Kidney (tissue), 13 donors: ENCODE measurements at regions not wholly inside any gene's neighbourhood (a gene's known extent, or its start where the extent isn't known, plus 50 kb on each side); places are given as distances from the start of the nearest gene placed in this dataset.
A peak's percentile ranks its signal among the peaks of the same experiment; 100 is the strongest.

Source experiments
- DNase-seq, 5 donors: peaks; one replicate each; pipeline ENCODE4 v3.0.0-alpha.2; 2013 to 2020
- FAIRE-seq: peaks from 2 replicates; lab custom pipeline; 2012; peaks lifted over from hg19 to GRCh38; lab: Jason Lieb, UNC
- H3K27ac ChIP-seq, 2 donors: one replicate each; pipeline ENCODE4 v1.7.0; 2013; ENCODE audit warnings: low read depth in 2 of 2, low read length in 2 of 2, inconsistent platforms in 1 of 2
- H3K27me3 ChIP-seq: one replicate; pipeline ENCODE4 v1.7.1; 2013; ENCODE audit warnings: low read length, inconsistent platforms; ENCODE audit not compliant: control insufficient read depth, insufficient read depth
- H3K36me3 ChIP-seq, 3 donors: one replicate each; pipeline versions ENCODE4 v1.7.0 to v1.7.1; 2013; ENCODE audit warnings: low read length in 3 of 3, control low read depth in 1 of 3, inconsistent platforms in 1 of 3; ENCODE audit not compliant: insufficient read depth in 3 of 3, control insufficient read depth in 2 of 3
- H3K4me1 ChIP-seq, 3 donors: one replicate each; pipeline versions ENCODE4 v1.7.0 to v1.7.1; 2013; ENCODE audit warnings: low read length in 3 of 3, inconsistent platforms in 1 of 3, low read depth in 1 of 3; ENCODE audit not compliant: control insufficient read depth in 2 of 3, insufficient read depth in 2 of 3
- H3K4me3 ChIP-seq, 3 donors: one replicate each; pipeline versions ENCODE4 v1.7.0 to v1.8.1; 2013; ENCODE audit warnings: low read length in 3 of 3, control low read depth in 1 of 3, inconsistent platforms in 1 of 3
- H3K9ac ChIP-seq, 3 donors: one replicate each; pipeline versions ENCODE4 v1.7.0 to v1.7.1; 2013; ENCODE audit warnings: low read length in 3 of 3, control low read depth in 1 of 3, inconsistent platforms in 1 of 3
- H3K9me3 ChIP-seq, 3 donors: one replicate each; pipeline versions ENCODE4 v1.7.0 to v1.7.1; 2013; ENCODE audit warnings: low read length in 3 of 3, control low read depth in 1 of 3, inconsistent platforms in 1 of 3; ENCODE audit not compliant: control insufficient read depth in 2 of 3, insufficient read depth in 1 of 3
- intact Hi-C: fragments of 100-400 bp; cut with DNase I; formaldehyde crosslinking; loops from one replicate; pipeline ENCODE4 v1.11.1; 2022
- TF ChIP-seq, protein P1 (sequence below): IDR thresholded peaks from 3 replicates; pipeline ENCODE4 v1.5.1; 2012; ENCODE audit warnings: mild to moderate bottlenecking, moderate library complexity, borderline replicate concordance; ENCODE audit not compliant: insufficient read depth; ENCODE audit errors: extremely low read depth
- donor health status: control.
- donor health status: control.
- donor health status: control.
- donor health status: control.
- donor health status: control.
- donor health status: DM: yes; HTN: yes; CAD: no.
- donor health status: Normal renal cell carcinoma (clear cell type).

GRCh38 chr13:34413538-34414210 is 528.4 kb upstream of the NBEA start:
- DNase-seq (no peak), FAIRE-seq (no peak)
- TF ChIP-seq, protein P1, sequence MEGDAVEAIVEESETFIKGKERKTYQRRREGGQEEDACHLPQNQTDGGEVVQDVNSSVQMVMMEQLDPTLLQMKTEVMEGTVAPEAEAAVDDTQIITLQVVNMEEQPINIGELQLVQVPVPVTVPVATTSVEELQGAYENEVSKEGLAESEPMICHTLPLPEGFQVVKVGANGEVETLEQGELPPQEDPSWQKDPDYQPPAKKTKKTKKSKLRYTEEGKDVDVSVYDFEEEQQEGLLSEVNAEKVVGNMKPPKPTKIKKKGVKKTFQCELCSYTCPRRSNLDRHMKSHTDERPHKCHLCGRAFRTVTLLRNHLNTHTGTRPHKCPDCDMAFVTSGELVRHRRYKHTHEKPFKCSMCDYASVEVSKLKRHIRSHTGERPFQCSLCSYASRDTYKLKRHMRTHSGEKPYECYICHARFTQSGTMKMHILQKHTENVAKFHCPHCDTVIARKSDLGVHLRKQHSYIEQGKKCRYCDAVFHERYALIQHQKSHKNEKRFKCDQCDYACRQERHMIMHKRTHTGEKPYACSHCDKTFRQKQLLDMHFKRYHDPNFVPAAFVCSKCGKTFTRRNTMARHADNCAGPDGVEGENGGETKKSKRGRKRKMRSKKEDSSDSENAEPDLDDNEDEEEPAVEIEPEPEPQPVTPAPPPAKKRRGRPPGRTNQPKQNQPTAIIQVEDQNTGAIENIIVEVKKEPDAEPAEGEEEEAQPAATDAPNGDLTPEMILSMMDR: no peak
- no peak overlapping the region for H3K27ac ChIP-seq
- H3K27me3 ChIP-seq: no peaks in the 10 kb centered on the region
- no peaks in the 10 kb centered on the region for H3K36me3 ChIP-seq
- intact Hi-C loops: no loop called here
- H3K4me1 ChIP-seq: peaks cover 0 to 8% (median 0%) of the 10 kb centered on the region in 3 donors
- no peaks in the 10 kb centered on the region for H3K9me3 ChIP-seq
- no peak overlapping the region for H3K9ac ChIP-seq
- no peak overlapping the region for H3K4me3 ChIP-seq

GRCh38 chr13:34414616-34415015 is 527.5 kb upstream of the NBEA start:
- intact Hi-C loops: no loop called here
- Histone ChIP-seq H3K9ac (no peak overlapping the region), H3K4me1 (peaks cover 0 to 8% (median 0%) of the 10 kb centered on the region in 3 donors), H3K9me3 (no peaks in the 10 kb centered on the region), H3K27me3 (no peaks in the 10 kb centered on the region), H3K27ac (no peak overlapping the region), H3K36me3 (no peaks in the 10 kb centered on the region), H3K4me3 (no peak overlapping the region)
- DNase-seq: peak in 2 of 5 donors; percentile 19 to 41
- no peak for FAIRE-seq
- TF ChIP-seq, protein P1: no peak

- Histone ChIP-seq H3K36me3 (no peaks in the 10 kb centered on the region), H3K4me1 (peaks cover 0 to 8% (median 0%) of the 10 kb centered on the region in 3 donors), H3K27me3 (no peaks in the 10 kb centered on the region), H3K27ac (no peak overlapping the region), H3K4me3 (peak overlapping the region in 1 of 3 donors; percentile 8), H3K9ac (no peak overlapping the region), H3K9me3 (no peaks in the 10 kb centered on the region)
- intact Hi-C loops: no loop called here
- no peak for FAIRE-seq
- peak in 2 of 5 donors; percentile 20 to 81 for DNase-seq
- TF ChIP-seq, protein P1: no peak
These were observed 525.1 kb upstream of the NBEA start for GRCh38 chr13:34416971-34417380.
